H54 (cell line): ENCODE measurements at regions not wholly inside any gene's neighbourhood (a gene's known extent, or its start where the extent isn't known, plus 50 kb on each side); places are given as distances from the start of the nearest gene placed in this dataset.

Source experiments
- DNase-seq: peaks from one replicate; pipeline ENCODE4 v3.0.0; 2011; ENCODE audit warnings: low spot score, mixed read lengths; ENCODE audit not compliant: insufficient read length
- FAIRE-seq: peaks from 3 replicates; lab custom pipeline; 2011; peaks lifted over from hg19 to GRCh38; lab: Jason Lieb, UNC
- POLR2A ChIP-seq: IDR thresholded peaks from 2 replicates; pipeline ENCODE4 v1.6.1; 2011; ENCODE audit warnings: low read depth, mild to moderate bottlenecking, low read length

DNA sequence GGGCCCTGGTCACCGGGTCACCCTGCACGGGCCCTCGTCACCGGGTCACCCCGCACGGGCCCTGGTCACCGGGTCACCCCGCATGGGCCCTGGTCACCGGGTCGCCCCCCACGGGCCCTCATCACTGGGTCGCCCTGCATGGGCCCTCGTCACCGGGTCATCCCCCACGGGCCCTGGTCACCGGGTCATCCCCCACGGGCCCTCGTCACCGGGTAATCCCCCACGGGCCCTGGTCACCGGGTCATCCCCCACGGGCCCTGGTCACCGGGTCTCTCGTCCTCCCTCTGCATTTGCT is 77.6 kb downstream of the RIPK4 start:
- DNase-seq, result no peak
- no peak for FAIRE-seq
- no peak for TF ChIP-seq POLR2A

DNA sequence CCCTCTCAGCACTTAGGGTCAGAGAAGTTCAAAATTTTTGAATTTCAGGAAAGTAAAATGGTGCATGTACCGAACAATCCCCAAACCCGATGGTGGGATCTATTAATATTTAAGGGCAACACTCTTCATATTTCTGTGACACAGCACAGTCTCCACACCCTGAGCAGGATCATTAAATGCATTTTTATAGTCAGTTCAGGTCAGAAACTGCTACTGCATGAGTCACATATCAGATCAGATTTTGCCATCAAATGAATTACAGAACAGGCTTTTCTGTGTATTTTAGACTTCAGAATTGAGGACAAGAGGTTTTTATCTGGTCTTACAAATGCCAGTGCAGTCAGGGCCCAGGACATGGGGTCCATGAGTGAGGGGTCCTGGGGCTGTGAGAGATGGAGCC is 79.2 kb downstream of the RIPK4 start:
- TF ChIP-seq POLR2A, result no peak
- no peak for DNase-seq
- FAIRE-seq, result no peak

DNA sequence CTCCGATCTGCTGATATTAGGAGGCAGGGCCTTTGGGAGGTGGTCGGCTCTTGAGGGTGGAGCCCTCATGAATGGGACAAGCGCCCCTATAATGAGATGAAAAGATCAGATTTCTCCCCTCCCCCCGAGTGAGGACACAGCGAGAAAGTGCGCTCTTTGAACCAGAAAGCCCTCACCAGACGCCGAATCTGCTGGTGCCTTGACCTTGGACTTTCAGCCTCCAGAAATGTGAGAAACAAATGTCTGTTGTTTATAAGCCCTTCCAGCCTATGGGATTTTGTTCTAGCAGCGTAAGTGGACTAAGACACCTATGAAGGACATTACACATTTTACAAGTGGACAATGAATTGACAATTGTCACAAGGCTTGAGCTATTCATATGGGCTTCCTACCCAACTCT is 80.2 kb downstream of the RIPK4 start:
- DNase-seq (no peak), FAIRE-seq (no peak)
- TF ChIP-seq POLR2A, result no peak

DNA sequence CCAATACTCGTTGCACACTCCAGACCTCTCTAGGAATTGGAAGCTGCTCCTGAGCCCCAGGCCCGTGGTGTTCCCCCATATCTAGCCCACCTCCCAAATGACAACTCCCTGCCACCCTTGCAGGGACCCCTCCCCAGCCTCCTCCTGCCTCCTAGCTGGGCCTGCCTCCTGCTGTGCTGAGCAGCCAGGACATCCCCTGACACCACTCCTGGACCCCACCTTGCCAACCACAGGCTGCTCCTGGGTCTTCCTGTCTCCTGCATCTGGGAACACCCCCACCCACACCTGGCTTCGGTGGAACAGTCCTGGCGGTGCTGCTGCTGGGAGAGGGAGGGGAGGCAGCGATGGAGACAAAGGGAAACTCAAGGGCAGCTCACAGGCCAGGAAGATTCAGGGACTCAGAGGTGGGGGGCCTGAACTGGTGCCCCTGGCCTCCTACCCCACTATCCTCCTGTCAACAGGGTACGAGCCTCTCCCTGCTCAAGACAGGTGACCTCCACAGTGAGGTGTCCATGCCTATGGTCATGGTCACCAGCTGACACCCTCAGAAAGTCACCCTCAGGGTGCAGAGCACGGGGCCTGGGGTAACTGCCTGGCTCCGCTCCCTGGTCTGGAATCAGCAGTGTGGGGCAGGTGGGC is 81.2 kb downstream of the RIPK4 start:
- no peak for TF ChIP-seq POLR2A
- DNase-seq (no peak), FAIRE-seq (no peak)

DNA sequence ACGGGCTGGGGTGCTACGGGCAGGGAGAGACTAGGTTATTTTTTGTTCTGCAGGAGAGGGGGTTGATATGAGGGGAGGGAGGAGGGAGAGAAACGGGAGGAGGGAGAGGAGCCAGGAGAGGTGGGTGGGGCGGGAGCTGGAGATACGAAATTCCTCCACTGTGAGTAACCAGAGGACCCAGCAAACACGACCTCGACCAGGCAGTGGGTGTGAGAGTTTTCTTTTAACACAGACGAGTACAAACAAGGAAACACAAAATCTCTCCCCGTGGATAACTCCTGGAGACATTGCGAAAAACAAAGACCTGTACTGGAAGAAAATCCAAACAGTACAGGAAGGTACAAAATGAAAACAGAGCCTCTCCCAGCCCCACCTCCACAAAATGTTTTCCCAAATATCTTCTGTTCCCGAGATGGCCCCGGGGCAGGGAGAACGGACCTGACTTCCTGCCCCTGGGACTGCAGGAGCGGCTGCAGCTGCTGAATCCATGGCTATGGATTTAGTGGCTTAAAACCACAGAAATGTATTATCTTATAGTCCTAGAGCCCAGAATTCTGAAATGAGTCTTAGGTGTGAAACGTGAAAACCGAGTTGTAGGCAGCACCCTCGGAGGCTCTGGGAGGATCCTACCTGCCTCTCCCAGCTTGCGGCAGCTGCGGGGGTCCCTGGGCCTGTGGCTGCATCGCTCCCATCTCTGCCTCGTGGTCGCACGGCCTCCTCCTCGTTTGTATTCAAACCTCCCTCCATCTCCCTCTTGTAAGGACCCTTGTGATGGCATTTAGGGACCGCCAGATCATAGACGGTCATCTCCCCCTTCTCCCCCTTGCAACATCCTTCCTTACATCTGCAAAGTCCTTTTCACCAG is 82.2 kb downstream of the RIPK4 start:
- no peak for TF ChIP-seq POLR2A
- DNase-seq (peak; percentile 70), FAIRE-seq (no peak)

DNA sequence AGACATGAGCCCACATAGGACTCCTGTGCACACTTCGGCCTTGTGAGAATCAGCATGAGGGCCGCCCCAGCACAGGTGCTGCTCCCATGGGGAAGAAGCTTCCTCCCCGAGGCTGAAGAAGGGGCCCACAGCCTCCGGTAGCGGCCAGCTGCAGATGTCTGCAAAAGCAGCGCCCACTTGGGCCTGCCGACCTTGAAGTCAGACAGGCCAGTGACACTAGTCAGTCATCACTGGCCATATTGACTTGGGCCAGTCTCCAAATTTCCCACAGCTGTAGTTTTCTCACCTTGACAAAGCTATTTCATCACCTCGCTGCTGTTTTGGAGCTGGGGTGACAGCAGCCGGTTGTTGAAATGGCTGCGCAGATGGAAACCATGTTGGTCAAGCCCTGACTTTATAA is 83.0 kb downstream of the RIPK4 start:
- TF ChIP-seq POLR2A, result no peak
- DNase-seq (no peak), FAIRE-seq (no peak)

DNA sequence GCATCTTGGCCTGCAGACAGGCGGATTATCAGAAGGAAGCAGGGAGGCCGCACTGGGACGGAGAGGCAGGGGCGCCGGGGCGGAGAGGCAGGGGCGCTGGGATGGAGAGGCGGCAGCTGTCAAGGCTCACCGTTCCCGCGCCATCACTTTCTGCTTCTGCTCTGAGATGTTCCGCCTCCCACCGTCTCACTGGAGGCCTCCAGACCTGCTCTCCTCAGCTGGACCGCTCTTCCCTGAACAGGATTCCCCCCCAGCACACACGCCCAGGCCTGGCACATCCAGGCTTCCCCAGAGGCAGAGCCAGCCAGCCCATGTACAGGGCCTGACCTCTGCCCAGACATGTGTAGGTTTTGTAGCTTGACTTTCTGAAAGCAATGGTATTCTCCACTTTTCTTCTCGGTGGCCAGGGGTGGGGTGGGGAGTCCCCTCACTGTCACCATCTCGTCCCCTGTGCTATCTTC is 84.1 kb downstream of the RIPK4 start:
- FAIRE-seq, result no peak
- no peak for DNase-seq
- TF ChIP-seq POLR2A, result no peak

DNA sequence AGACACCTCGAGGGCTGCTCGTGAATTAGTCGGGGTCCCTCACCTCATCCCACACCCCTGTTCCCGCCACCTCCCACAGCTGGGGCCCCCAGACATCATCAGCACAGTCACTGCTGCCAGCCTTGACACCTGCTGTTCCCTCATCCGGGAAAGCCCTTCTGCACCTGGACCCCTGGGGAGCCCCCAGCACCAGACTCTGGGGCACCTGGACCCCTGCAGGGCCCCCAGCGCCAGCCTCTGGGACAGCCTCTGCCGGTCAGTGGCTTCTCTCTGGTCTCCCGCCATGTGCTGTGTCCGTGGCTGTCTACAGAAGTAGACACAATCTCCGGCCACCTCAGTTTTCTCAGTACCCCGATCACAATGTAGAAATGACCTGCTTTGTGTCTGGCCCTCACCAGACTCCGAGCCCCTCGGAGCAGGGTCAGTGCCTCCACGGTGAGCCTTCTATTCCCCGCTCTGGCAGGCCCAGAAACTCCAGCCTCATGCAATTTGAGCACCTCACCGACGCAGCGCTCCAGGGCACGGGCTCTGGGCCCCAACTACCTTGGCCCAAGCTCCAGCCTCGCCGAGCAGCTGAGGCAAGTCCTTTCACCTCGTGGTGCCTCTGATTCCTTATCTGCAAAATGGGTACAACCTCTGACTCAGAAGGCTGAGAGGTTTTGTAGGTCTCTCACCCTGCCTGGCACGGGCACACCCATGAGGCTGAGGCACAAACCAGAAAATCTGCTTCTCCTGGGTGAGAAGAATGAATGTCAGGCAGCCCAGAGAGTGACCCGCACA is 84.7 kb downstream of the RIPK4 start:
- no peak for TF ChIP-seq POLR2A
- FAIRE-seq, result no peak

DNA sequence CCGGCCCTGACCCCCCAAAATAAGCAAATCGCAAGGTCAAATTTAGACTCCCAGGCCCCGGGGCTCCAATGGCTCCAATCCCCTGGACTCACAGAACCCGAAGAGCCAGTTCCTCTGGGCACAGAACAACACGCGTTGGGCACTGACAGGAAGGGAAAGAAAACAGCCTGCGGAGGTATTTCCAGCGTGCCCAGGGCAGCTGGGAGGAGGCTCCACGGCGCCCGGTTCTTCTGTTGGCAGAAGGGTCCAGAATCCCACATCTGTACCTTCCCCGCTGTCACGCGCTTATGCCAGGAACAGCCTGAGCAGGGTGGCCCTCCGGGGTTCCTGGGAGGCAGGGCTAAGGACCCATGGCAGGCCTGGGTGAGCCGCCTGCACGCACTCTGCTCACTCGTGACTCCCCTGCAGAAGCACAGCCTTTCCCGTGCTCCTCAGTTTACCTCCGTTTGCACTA is 85.5 kb downstream of the RIPK4 start:
- FAIRE-seq (no peak), DNase-seq (no peak)
- TF ChIP-seq POLR2A, result no peak

More for the DNA sequence above, 84.7 kb downstream of the RIPK4 start:
- DNase-seq, result no peak

DNA sequence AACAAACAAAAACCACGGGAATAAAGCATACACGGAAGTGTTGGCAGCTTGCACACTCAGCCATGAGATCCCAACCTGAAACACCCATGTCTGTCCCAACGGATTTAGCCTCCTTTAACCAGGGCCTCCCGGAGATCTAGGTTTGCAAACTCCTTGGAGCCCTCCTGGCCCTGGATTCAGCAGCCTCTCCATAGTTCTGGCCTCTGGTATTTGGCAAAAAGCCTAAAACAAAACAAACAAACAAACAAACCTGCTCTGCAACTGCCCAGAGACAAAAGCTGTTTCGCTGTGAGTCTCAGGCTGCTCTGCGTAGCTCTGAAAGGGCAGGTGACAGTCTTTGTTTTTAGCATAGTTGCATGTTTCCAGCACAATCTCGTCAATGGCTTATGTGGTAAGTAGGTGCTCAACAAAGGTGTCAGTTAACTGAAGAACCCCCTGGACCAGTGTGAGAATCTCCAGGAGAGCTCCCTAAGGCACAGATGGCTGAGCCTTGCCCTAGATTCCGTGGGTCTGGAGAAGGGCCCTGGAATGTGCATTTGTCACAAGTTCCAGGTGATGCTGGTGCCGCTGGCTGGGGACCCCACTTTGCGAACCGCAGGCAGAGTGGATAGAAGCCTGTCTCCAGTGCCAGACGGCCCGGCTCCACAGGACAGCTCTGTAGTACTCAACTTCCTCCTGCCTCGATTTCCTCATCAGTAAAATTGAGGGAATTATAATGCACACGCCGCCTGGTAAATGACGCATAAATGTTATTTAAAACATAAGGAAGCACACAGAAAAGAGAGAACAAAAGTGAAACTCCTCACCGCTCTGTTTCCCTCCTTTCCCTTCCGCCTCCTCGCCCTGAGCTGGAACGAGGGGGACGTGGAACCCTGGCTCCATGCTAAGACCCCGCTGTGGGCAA is 86.2 kb downstream of the RIPK4 start:
- TF ChIP-seq POLR2A, result no peak
- DNase-seq (no peak), FAIRE-seq (no peak)

DNA sequence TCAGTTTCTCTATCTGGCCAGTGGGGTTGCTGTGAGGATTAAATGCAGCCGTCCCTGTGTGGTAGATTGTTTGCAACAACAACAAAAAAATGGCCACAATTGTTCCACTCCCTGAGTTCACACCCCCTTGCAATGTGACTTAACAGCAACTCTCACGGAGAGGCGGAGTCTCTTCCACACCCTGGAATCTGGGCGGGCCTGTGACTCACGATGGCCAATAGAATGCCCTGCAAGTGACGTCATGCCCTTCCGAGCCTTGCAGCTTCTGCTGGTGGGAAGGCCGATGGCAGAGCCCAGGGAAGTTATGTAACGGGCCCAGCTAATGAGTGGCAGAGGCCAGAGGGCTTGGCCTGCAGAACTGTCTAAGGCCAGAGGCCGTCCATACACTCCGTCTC is 87.9 kb downstream of the RIPK4 start:
- DNase-seq (peak; percentile 98), FAIRE-seq (peak; percentile 81)
- TF ChIP-seq POLR2A, result peak; percentile 50

DNA sequence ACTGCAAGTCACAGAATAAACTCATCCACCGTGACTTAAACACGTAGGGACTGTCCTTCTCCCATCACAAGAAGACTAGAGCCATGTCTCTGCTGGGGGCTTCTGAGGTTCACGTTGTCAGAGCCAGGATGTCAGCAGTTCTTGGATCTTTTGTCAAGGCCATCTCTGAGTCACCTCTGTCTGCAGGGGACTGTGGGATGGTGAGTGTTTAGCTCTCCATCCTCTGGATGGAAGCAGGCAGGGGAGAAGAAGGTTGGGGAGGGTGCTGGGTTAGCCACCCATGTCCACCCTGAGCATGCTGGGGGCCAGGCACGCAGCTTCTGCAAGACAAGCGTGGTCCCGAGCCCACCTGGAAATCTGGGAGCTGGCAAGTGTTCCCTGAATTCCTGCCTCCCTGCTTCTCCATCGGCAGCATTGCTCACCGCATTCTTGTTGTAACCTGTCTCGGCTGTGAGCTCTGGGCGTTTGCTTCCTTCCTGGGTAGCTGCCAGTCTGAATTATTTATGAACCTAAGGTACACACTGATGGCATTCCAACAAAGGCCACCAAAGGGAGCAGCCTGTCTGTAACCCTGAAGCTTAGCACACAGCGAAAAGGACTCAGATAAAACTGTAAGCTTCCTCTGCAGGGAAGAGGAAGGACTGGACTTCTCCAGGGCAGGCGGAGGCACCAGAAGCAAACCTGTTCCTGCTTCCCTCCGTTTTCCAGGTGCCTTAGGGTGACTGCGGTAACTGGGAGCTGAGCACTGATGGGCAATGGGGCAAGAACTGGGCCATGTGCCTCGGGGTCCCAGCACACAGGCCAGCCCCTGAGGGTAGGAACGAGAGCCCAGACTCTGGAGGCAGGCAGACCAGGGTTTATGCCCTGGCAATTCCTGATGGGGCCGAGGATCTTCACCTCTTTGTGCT is 88.6 kb downstream of the RIPK4 start:
- DNase-seq, result peak; percentile 68
- no peak for FAIRE-seq
- peak; percentile 29; the same call in 1 of the 2 replicates for TF ChIP-seq POLR2A
